GM10248 (cell line): ENCODE measurements at regions not wholly inside any gene's neighbourhood (a gene's known extent, or its start where the extent isn't known, plus 50 kb on each side); places are given as distances from the start of the nearest gene placed in this dataset.

Source experiments
- CTCF ChIA-PET: fragments of 300-600 bp; sonication (Branson Sonifier 250); formaldehyde crosslinking; extraction: SDS; loops from one replicate; lab custom pipeline; 2021; ENCODE audit warnings: antibody characterized with exemption; lab: Yijun Ruan, JAX
- POLR2A ChIA-PET: fragments of 350-650 bp; sonication (Branson Sonifier 250); formaldehyde crosslinking; extraction: SDS; loops from one replicate; lab custom pipeline; 2020; ENCODE audit warnings: antibody characterized with exemption; lab: Yijun Ruan, JAX
- DNase-seq: peaks from one replicate; pipeline ENCODE4 v3.0.0; 2012; ENCODE audit errors: extremely low spot score
- CTCF ChIP-seq: IDR thresholded peaks from 2 replicates; pipeline ENCODE4 v1.5.1; 2012; ENCODE audit warnings: mild to moderate bottlenecking, low read depth; ENCODE audit errors: extremely low read depth, missing control alignments, control extremely low read depth

- POLR2A ChIA-PET, result no interaction called here
- CTCF ChIA-PET, result interaction anchor here (1.1 to 1.8 kb wide), 3 partner anchors 12 to 35 kb away, joined by 3 to 4 read pairs (median 3); no protein-coding TSS in a partner anchor
- no peak for DNase-seq
- TF ChIP-seq CTCF, result no peak
Measured at GRCh38 chr6:137371634-137372016, 122.6 kb downstream of the OLIG3 start.

- peak; percentile 19 for DNase-seq
- CTCF ChIA-PET, result interaction anchor here (2.6 kb wide), 1 partner anchor 21 kb away, joined by 7 read pairs; no protein-coding TSS in a partner anchor
- POLR2A ChIA-PET, result no interaction called here
- no peak for TF ChIP-seq CTCF
Measured at GRCh38 chr6:137370871-137371633, 123.1 kb downstream of the OLIG3 start.

GRCh38 chr6:137369136-137369535, 125.1 kb downstream of the OLIG3 start:
- no peak for TF ChIP-seq CTCF
- DNase-seq, result no peak
- ChIA-PET CTCF (interaction anchor here (1.0 to 2.6 kb wide), 2 partner anchors 19 to 25 kb away, joined by 3 to 7 read pairs; no protein-coding TSS in a partner anchor), POLR2A (no interaction called here)

GRCh38 chr6:137365707-137366437, 128.3 kb downstream of the OLIG3 start:
- ChIA-PET CTCF (no interaction called here), POLR2A (no interaction called here)
- no peak for TF ChIP-seq CTCF
- no peak for DNase-seq

- no peak for TF ChIP-seq CTCF
- CTCF ChIA-PET, result interaction anchor here (0.6 to 1.4 kb wide), 3 partner anchors 12 to 264 kb away, joined by 3 to 4 read pairs (median 4); no protein-coding TSS in a partner anchor
- no peak for DNase-seq
- POLR2A ChIA-PET, result no interaction called here
Measured at GRCh38 chr6:137363805-137364138, 130.4 kb downstream of the OLIG3 start.

GRCh38 chr6:137362878-137363804, 131.1 kb downstream of the OLIG3 start:
- ChIA-PET POLR2A (no interaction called here), CTCF (interaction anchor here (0.6 to 1.4 kb wide), 3 partner anchors 12 to 263 kb away, joined by 3 to 4 read pairs (median 4); no protein-coding TSS in a partner anchor)
- no peak for TF ChIP-seq CTCF
- no peak for DNase-seq
